UCSD-AML1 (cell line): ENCODE measurements at regions not wholly inside any gene's neighbourhood (a gene's known extent, or its start where the extent isn't known, plus 50 kb on each side); places are given as distances from the start of the nearest gene placed in this dataset.
"Not testable (repeated sequence)": the region's sequence is repeated elsewhere in the genome, so short reads cannot be mapped to it uniquely, and the experiment has no call there.

ENCODE experiments used
- DNase-seq: peaks from one replicate; lab custom pipeline; 2025; ENCODE audit not compliant: unreplicated experiment; lab: John Stamatoyannopoulos, UW

DNA sequence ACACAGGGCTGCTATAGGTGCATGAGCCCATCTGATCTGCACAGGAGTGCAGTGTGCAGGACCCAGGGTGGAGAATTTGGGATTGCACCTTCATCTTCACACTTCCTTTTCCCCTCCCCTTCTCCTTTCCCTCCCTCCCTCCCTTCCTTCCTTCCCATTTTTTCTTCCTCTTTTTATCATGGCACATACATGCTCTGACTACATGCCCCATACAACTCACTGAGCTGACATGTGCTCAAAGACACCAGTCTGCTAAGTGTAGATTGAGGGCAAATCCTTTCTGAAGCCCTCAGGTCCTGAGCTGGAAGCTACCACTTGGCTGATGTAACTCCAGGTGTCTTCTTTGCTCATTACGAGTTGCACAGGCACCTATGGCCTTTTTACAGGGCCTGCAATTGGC, 365.3 kb upstream of the ZNF32 start:
- no peak for DNase-seq

DNA sequence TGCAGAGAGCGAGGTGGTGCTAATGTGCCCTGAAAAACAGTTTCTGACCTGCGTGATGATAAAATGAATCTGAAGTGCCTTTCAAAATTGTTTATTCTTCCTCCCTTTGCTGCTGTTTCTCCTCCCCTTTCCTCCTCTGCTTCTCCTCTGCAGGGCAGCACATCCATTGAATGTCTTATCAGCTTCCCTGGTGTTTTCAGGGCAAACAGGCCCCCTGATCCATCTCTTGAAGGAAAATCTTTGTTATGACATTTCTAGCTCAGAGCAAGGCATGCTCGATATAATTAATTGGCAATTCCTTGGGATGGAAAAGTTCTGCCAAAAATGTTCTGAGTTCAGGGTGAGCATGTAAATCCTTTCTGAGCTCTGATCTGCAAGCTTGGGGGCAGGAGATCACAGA, 364.2 kb upstream of the ZNF32 start:
- no peak for DNase-seq

DNA sequence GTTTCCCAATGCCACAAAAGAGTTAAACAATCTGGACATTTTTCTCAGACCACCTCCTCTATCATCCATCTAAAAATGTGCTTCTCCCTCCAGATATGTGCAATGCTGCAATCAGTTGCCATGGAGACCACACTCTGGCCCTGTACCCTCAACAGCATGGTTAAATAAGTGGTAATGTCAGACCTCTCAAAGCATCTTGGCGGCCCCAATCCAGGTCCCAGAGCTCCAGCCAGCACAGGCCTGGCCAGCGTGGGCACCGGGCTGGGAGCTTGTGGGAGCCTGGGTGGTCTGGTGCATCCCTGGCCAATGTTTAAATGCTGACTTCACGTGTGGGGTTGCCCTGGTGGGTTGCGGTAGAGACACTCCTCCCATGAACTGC, 362.9 kb upstream of the ZNF32 start:
- DNase-seq = no peak

- no peak for DNase-seq
These were observed 362.4 kb upstream of the ZNF32 start for GRCh38 chr10:44010873-44011602.

GRCh38 chr10:44009891-44010632, 361.4 kb upstream of the ZNF32 start:
- no peak for DNase-seq

DNA sequence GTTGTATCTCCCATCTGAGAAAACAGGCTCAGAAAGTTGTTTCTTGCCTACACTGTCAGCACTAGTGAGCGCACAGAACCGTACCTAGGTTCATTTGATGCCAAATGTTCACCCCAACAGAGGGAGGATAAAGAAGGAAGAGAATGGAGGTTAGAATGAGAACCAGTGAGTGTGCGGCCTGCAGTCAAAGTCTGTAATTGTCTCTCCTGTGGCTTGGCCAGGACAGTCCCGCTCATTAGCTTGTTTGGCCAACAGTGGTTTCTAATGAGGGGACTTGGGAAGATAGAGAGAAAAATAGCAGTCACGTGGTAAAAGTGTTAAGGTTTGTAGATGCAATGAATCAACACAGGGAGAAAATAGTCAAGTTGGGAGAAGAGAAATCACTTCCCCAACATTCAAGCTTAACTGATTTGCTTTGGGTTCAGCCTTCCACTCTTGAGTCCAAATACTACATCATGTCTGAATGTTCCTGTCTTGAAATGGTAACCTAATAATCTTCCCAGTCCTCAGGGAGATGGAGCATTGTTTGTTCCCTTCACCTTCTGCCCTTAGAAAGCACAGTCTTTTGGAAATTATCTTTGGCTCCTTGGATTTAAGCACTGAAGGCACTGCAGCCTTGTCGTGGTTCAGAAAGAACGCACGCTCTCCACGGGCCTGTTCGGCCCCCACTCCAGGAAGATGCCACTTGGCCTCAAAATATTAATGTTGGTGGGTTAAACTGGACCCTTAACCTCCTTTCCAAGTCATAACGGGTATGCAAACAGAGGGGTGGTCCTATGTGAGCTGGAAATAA, 360.4 kb upstream of the ZNF32 start:
- no peak for DNase-seq

GRCh38 chr10:44008270-44008916, 359.7 kb upstream of the ZNF32 start:
- no peak for DNase-seq

GRCh38 chr10:44006771-44007170, 358.1 kb upstream of the ZNF32 start:
- no peak for DNase-seq

DNA sequence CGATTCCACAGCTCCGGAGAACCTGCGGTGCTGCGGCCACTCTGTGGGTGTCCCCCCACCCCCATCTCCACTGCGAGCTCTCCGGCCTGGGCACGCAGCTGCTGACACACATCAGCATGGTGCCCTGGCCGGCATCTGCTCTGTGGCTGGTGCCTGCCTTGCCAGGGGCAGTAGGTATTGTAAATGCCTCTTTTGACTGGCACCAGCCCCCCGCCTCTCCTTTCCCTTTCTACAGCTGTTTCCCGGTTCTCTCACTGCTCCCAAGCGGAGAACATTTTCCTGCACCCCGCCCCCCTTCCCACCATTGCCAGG, 357.1 kb upstream of the ZNF32 start:
- no peak for DNase-seq

- DNase-seq = no peak
These were observed 356.5 kb upstream of the ZNF32 start for GRCh38 chr10:44004913-44005787.

- DNase-seq = no peak
These were observed 349.5 kb upstream of the ZNF32 start for GRCh38 chr10:43998021-43998809.

DNA sequence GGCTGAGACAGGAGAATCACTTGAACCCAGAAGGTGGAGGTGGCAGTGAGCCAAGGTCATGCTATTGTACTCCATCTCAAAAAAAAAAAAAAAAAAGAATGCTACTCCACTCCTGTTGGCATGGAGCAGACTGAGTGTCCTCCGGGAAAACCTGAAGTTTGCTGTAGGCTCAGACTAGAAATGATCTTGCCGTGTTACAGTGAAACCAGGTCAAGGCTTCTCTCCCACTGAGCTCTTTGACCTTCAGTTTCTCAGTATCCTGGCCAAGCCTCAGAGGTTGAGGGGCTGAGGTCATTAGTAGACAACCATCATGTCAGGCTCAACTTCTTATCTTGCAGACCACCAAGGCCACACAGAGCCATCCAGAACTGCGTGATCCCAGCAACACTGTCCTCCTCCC, 348.6 kb upstream of the ZNF32 start:
- DNase-seq = no peak

- no peak for DNase-seq
These were observed 345.9 kb upstream of the ZNF32 start for GRCh38 chr10:43994539-43994938.

GRCh38 chr10:43992816-43993215, 344.1 kb upstream of the ZNF32 start:
- not testable (repeated sequence) for DNase-seq

DNA sequence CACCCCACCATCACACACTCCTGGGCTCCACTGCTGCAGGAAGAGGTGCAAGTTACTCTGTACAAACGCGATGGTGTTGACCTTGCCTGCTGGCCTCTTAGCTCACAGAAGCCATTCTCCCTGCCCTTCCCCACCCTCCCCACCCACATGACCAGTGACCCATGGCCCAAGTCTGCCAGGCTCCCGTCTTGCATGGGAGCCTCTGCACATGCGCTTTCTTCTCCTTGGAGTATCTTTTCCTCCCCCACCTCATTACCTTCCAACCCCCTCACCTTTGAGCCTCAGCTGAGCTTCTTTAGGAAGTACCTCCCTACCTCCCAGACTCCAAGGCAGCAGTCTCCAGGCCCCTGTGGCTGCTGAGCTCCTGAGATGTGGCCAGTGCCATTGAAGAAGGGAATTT, 337.7 kb upstream of the ZNF32 start:
- no peak for DNase-seq

DNA sequence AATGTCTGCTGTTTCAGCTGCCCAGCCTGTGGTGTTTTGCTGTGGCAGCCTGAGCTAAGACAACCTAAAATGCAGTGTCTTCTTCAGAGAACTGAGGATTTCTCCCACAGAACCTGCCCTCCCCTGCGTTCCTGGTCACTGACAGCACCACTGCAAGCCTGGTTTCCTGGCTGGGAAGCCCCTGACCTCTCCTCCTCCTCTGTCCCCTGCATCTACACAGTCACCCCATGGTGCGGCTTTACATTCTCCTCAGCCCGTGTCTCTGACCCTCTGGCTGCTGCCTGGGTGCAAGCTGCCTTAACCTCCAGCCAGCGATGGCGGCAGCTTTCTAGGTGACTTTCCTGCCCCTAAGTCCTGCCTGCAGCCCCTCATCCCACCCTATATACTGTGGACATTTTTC, 337.3 kb upstream of the ZNF32 start:
- DNase-seq = no peak

DNA sequence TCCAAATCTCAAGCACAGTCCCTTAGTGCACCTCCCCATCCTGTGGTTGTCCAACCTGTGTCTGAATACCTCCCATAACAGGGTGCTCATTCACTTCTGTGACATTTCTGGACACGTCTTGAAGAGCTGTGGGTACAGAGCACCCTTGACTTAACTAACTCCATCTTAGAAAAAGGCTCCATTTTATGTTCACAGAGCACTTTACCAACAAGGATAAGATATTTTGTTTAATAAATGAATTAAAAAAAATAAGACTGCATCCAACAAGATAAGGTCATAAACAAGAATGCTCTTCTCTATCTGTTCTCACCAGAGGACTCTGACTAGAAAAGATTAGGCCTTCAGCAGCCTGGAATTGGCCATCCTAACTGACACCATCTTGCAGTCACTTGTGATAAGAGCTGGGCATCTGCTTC, 335.2 kb upstream of the ZNF32 start:
- no peak for DNase-seq

DNA sequence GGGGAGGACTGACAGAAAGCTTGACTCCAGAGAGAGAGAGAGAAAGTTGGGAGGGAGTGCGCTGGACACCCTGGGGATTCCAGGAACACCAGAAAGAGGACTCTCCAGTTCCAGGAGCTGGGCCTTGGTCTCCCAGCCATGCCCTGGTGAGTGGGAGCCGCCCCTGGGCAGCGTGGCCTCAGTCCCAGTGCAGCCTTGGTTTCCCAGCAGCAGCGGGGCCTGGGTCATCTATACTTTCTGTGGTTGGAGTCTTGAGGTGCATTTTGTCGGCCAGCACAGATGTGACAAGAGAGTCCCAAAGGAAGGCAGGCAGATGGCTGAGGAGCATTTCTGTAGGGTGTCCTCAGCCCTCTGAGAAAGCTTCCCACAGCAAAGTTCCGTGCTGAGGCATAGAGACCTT, 334.7 kb upstream of the ZNF32 start:
- DNase-seq = no peak

DNA sequence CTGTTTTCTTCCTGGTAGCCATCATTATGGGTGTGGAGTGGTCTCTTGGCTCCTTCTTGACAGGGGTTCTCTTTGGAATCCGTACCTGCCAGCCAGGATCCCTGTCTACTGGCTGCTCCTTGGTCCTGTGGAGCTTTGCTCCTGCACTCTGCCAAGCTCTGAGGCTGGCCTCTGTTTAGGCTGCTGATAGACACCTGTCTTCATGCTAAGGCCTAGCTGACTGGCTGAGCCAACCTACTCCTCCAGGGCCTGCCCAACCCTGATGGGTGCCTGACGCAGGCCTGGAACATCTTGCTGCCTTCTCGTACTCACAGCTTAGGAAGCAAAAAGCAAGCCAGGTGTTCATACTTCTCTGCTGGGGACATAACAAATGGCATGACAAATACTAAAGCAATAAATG, 333.6 kb upstream of the ZNF32 start:
- DNase-seq = no peak

DNA sequence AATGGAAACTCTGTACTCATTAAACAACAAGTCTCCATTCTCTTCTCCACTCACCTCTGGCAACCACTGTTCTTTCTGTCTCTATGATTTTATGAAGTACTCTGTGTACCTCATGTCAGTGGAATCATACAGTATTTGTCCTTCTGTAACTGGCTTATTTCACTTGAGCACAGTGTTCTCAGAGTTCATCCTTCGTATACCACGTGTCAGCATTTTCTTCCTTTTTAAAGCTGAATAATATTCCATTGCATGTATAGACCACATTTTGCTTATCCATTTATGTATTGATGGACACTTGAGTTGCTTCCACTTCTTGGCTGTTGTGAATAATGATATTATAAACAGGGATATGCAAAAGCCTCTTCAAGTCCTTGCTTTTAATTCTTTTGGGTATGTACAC, 333.0 kb upstream of the ZNF32 start:
- DNase-seq = no peak
